Endodermal cell (in vitro differentiated cells): ENCODE measurements at regions not wholly inside any gene's neighbourhood (a gene's known extent, or its start where the extent isn't known, plus 50 kb on each side); places are given as distances from the start of the nearest gene placed in this dataset.

ENCODE experiments used
- DNase-seq: peaks from one replicate; pipeline ENCODE4 v3.0.0-alpha.2; 2017
- H3K27ac ChIP-seq: 2 replicates; pipeline ENCODE4 v1.5.1; 2013; ENCODE audit warnings: mild to moderate bottlenecking, low read depth, low read length, moderate library complexity
- H3K27me3 ChIP-seq: 2 replicates; pipeline ENCODE4 v1.6.1; 2013; ENCODE audit warnings: mild to moderate bottlenecking, low read length, moderate library complexity; ENCODE audit not compliant: insufficient read depth, control insufficient read depth, poor library complexity, severe bottlenecking
- H3K36me3 ChIP-seq: 2 replicates; pipeline ENCODE4 v1.7.0; 2013; ENCODE audit warnings: mild to moderate bottlenecking, low read length, moderate library complexity; ENCODE audit not compliant: control insufficient read depth, insufficient read depth
- H3K4me1 ChIP-seq: one replicate; pipeline ENCODE4 v1.7.0; 2013; ENCODE audit warnings: low read length; ENCODE audit not compliant: control insufficient read depth, insufficient read depth
- H3K4me3 ChIP-seq: 2 replicates; pipeline ENCODE4 v1.5.1; 2013; ENCODE audit warnings: mild to moderate bottlenecking, low read length, moderate library complexity
- H3K9ac ChIP-seq: 2 replicates; pipeline ENCODE4 v1.6.1; 2013; ENCODE audit warnings: mild to moderate bottlenecking, low read length, moderate library complexity; ENCODE audit not compliant: poor library complexity, severe bottlenecking; ENCODE audit errors: extremely low read depth
- H3K9me3 ChIP-seq: 2 replicates; pipeline ENCODE4 v1.6.1; 2013; ENCODE audit warnings: mild to moderate bottlenecking, low read length, moderate library complexity; ENCODE audit not compliant: control insufficient read depth
- H3K27ac Mint-ChIP-seq: 2 replicates; pipeline ENCODE4 v1.8.0; 2020; ENCODE audit warnings: mixed read lengths
- H3K27me3 Mint-ChIP-seq: 2 replicates; pipeline ENCODE4 v1.8.0; 2021; ENCODE audit warnings: mild to moderate bottlenecking, mixed read lengths; ENCODE audit not compliant: insufficient read depth
- H3K36me3 Mint-ChIP-seq: 2 replicates; pipeline ENCODE4 v1.8.0; 2020; ENCODE audit warnings: low read depth, mixed read lengths
- H3K4me1 Mint-ChIP-seq: 2 replicates; pipeline ENCODE4 v1.8.0; 2020; ENCODE audit warnings: mixed read lengths
- H3K4me3 Mint-ChIP-seq: 2 replicates; pipeline ENCODE4 v1.8.0; 2020; ENCODE audit warnings: mild to moderate bottlenecking, moderate library complexity, mixed read lengths
- H3K9me3 Mint-ChIP-seq: 2 replicates; pipeline ENCODE4 v1.8.0; 2020; ENCODE audit warnings: mild to moderate bottlenecking, mixed read lengths
- WGBS, 2 experiments: methylation state at CpG; one replicate each; pipeline versions ENCODE4 v1.1.5 to v1.1.7; 2013; ENCODE audit warnings: missing lambda C conversion rate in 2 of 2, mixed read lengths in 1 of 2; ENCODE audit not compliant: insufficient coverage in 1 of 2, insufficient read length in 1 of 2; 5-methylcytosine and 5-hydroxymethylcytosine counted together
- TF ChIP-seq, protein P1 (sequence below): fragments of 200-600 bp; sonication (generic); conservative IDR thresholded peaks from 2 replicates; pipeline ENCODE4 v1.5.0; 2021; ENCODE audit warnings: antibody characterized with exemption, mild to moderate bottlenecking

DNA sequence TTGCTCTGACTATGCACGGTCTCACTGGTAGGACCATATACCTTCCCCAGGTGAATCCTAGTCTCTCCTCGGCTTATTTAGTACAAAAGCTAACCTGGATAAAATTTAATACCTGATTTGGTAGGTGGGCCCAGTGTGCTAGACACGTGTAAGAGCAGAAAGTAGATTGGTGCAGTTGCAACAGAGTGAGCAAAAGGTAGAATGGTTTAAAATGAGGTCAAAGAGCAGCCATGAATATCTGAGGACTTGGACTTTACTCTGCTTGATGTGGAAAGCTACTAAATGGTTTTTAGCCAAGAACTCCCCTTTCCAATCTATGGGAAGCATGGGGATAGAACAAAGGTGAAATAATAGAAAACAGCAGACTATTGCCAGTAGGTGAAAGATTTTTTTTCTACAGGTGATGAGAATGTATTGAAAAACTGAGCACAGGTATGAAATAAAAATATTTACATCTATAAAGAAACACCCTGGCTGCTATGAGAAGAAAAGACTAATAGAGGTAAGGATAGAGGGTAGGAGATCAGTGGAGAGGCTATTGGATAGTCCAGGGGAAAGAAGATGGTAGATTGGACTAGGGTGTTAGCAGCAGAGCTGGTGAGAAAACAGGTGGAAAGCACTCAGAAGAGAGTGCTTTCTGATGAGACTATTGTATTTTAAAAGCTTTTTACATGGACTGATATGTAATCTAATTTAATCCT lies 61.3 kb upstream of the BCL9 start:
- no peaks in the 10 kb centered on the region for H3K36me3 Mint-ChIP-seq
- H3K4me1 ChIP-seq = no peaks in the 10 kb centered on the region
- no peaks in the 10 kb centered on the region for H3K9me3 ChIP-seq
- H3K4me1 Mint-ChIP-seq = no peaks in the 10 kb centered on the region
- no peaks in the 10 kb centered on the region for H3K9me3 Mint-ChIP-seq
- H3K27me3 Mint-ChIP-seq = peaks cover 3% of the 10 kb centered on the region
- TF ChIP-seq, protein P1, sequence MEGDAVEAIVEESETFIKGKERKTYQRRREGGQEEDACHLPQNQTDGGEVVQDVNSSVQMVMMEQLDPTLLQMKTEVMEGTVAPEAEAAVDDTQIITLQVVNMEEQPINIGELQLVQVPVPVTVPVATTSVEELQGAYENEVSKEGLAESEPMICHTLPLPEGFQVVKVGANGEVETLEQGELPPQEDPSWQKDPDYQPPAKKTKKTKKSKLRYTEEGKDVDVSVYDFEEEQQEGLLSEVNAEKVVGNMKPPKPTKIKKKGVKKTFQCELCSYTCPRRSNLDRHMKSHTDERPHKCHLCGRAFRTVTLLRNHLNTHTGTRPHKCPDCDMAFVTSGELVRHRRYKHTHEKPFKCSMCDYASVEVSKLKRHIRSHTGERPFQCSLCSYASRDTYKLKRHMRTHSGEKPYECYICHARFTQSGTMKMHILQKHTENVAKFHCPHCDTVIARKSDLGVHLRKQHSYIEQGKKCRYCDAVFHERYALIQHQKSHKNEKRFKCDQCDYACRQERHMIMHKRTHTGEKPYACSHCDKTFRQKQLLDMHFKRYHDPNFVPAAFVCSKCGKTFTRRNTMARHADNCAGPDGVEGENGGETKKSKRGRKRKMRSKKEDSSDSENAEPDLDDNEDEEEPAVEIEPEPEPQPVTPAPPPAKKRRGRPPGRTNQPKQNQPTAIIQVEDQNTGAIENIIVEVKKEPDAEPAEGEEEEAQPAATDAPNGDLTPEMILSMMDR = no peak
- peaks cover 4% of the 10 kb centered on the region for H3K27me3 ChIP-seq
- H3K36me3 ChIP-seq = no peaks in the 10 kb centered on the region
- H3K27ac Mint-ChIP-seq = no peak overlapping the region
- DNase-seq = no peak
- no peak overlapping the region for H3K9ac ChIP-seq
- WGBS, 2 experiments = 84 to 86% methylated on average over 1 to 3 of the region's 3 CpGs
- no peak overlapping the region for H3K4me3 Mint-ChIP-seq
- H3K27ac ChIP-seq = no peak overlapping the region
- H3K4me3 ChIP-seq = no peak overlapping the region

DNA sequence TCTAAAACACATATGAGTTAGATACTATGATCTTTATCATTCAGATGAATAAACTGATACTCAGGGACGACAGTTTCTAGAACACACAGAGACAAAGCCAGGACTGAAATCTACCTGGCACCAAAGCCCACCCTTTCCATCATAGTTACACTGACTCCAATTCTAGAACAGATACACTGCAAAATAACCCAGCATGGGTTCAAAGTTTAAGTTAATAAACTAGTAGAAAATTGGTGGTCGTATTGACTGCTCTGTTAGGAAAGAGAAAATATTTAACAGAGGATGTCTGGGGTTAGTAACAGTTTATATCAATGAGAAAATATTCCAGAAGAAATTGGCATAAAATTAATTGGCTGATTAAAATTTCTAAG lies 60.8 kb upstream of the BCL9 start:
- no peaks in the 10 kb centered on the region for H3K9me3 ChIP-seq
- H3K27ac Mint-ChIP-seq = no peak overlapping the region
- H3K9ac ChIP-seq = no peak overlapping the region
- H3K9me3 Mint-ChIP-seq = no peaks in the 10 kb centered on the region
- H3K4me1 ChIP-seq = no peaks in the 10 kb centered on the region
- DNase-seq = no peak
- H3K27ac ChIP-seq = no peak overlapping the region
- H3K27me3 Mint-ChIP-seq = peaks cover 3% of the 10 kb centered on the region
- H3K4me3 Mint-ChIP-seq = no peak overlapping the region
- whole genome bisulfite sequencing, 2 experiments = 90 to 100% methylated on average over 2 of the region's 2 CpGs
- H3K27me3 ChIP-seq = peaks cover 4% of the 10 kb centered on the region
- H3K36me3 Mint-ChIP-seq = no peaks in the 10 kb centered on the region
- no peaks in the 10 kb centered on the region for H3K4me1 Mint-ChIP-seq
- H3K36me3 ChIP-seq = no peaks in the 10 kb centered on the region
- TF ChIP-seq, protein P1 = no peak
- H3K4me3 ChIP-seq = no peak overlapping the region

- Mint-ChIP-seq H3K4me1 (no peaks in the 10 kb centered on the region), H3K4me3 (no peak overlapping the region), H3K27ac (no peak overlapping the region), H3K36me3 (no peaks in the 10 kb centered on the region), H3K9me3 (no peaks in the 10 kb centered on the region), H3K27me3 (peaks cover 3% of the 10 kb centered on the region)
- Histone ChIP-seq H3K4me3 (no peak overlapping the region), H3K27ac (no peak overlapping the region), H3K36me3 (no peaks in the 10 kb centered on the region), H3K27me3 (peaks cover under 1% of the 10 kb centered on the region), H3K4me1 (no peaks in the 10 kb centered on the region), H3K9ac (no peak overlapping the region), H3K9me3 (no peaks in the 10 kb centered on the region)
- 85 to 92% methylated on average over 4 to 9 of the region's 9 CpGs for WGBS, 2 experiments
- TF ChIP-seq, protein P1 = no peak
- DNase-seq = no peak
These were observed 54.2 kb upstream of the BCL9 start for GRCh38 chr1:147486876-147487656.
